Thyroid gland (tissue), 4 donors: ENCODE measurements at regions not wholly inside any gene's neighbourhood (a gene's known extent, or its start where the extent isn't known, plus 50 kb on each side); places are given as distances from the start of the nearest gene placed in this dataset.

ENCODE experiments used
- POLR2A ChIP-seq, 2 donors: fragments of 450-650 bp; IDR thresholded peaks; one replicate each; pipeline ENCODE4 v1.6.1; 2017; ENCODE audit warnings: antibody characterized with exemption in 2 of 2, mild to moderate bottlenecking in 2 of 2, moderate library complexity in 1 of 2
- TF ChIP-seq, protein P1 (sequence below), 6 experiments: fragments of 200-600 bp in 3 of 6; fragments of 450-650 bp in 3 of 6; sonication (generic) in 3 of 6; IDR thresholded peaks; one replicate each; pipeline ENCODE4 v1.5.1; 2016 to 2019; ENCODE audit warnings: antibody characterized with exemption in 6 of 6, mild to moderate bottlenecking in 2 of 6, inconsistent platforms in 1 of 6, moderate library complexity in 1 of 6

DNA sequence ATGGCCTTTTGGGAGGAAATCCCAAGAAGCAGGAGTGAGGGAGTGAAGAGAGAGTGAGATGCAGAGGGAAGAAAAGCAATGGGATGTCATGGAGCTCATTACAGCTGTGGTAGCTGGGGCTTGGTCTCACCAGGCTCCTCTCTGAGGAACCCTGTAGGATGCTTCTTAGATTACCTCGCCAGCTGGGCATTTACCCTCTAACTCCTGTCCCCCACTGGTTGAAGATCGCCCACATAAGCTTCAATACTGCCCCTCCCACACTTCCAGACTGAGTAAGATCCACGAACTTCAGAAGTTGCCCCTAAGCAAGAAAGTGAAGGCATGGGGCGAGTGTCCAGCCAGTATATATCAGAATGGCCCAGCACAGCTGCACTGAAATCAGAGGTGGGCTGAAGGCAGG, 58.1 kb upstream of the SLC35B4 start:
- TF ChIP-seq, protein P1, sequence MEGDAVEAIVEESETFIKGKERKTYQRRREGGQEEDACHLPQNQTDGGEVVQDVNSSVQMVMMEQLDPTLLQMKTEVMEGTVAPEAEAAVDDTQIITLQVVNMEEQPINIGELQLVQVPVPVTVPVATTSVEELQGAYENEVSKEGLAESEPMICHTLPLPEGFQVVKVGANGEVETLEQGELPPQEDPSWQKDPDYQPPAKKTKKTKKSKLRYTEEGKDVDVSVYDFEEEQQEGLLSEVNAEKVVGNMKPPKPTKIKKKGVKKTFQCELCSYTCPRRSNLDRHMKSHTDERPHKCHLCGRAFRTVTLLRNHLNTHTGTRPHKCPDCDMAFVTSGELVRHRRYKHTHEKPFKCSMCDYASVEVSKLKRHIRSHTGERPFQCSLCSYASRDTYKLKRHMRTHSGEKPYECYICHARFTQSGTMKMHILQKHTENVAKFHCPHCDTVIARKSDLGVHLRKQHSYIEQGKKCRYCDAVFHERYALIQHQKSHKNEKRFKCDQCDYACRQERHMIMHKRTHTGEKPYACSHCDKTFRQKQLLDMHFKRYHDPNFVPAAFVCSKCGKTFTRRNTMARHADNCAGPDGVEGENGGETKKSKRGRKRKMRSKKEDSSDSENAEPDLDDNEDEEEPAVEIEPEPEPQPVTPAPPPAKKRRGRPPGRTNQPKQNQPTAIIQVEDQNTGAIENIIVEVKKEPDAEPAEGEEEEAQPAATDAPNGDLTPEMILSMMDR (IDR thresholded peaks at IDR 0.05): no peak
- no peak for TF ChIP-seq POLR2A (IDR thresholded peaks at IDR 0.05)
